ENCODE measurements at regions not wholly inside any gene's neighbourhood (a gene's known extent, or its start where the extent isn't known, plus 50 kb on each side); places are given as distances from the start of the nearest gene placed in this dataset.

GRCh38 chr12:94873734-94874517 is 129.6 kb downstream of the NDUFA12 start:
- peaks cover 58% of the 10 kb centered on the region for H3K27me3 ChIP-seq
- peaks cover 26% of the 10 kb centered on the region for H3K9me3 ChIP-seq
- peak overlapping the region; percentile 37; the same call in 1 of the 2 replicates for H3K4me2 ChIP-seq
- 0 out of 2 replicates have a peak, but pooled peaks cover 4% of the 10 kb centered on the region for H3K4me1 ChIP-seq
- H3K9ac ChIP-seq: no peak overlapping the region
- no peak for TF ChIP-seq Cebpa-rat (IDR thresholded peaks at IDR 0.05)
- no peak overlapping the region for H3K27ac ChIP-seq
- no peaks in the 10 kb centered on the region for H3K36me3 ChIP-seq
- H3K4me3 ChIP-seq: peak overlapping the region; percentile 39; the same call in 1 of the 2 replicates
- peaks cover 29% of the 10 kb centered on the region; the same call in 1 of the 2 replicates for H4K20me1 ChIP-seq

- TF ChIP-seq Cebpa-rat (IDR thresholded peaks at IDR 0.05): no peak
- Histone ChIP-seq H3K4me3 (peak overlapping the region; percentile 39; the same call in 1 of the 2 replicates), H3K9ac (no peak overlapping the region)
These were observed 130.3 kb downstream of the NDUFA12 start for GRCh38 chr12:94872971-94873733.

GRCh38 chr12:94872671-94872970 is 130.9 kb downstream of the NDUFA12 start:
- Histone ChIP-seq H3K27me3 (peaks cover 58% of the 10 kb centered on the region), H3K4me3 (no peak overlapping the region), H3K4me2 (no peak overlapping the region), H3K4me1 (0 out of 2 replicates have a peak, but pooled peaks cover 4% of the 10 kb centered on the region), H3K9ac (no peak overlapping the region), H3K36me3 (no peaks in the 10 kb centered on the region), H3K9me3 (peaks cover 26% of the 10 kb centered on the region), H3K27ac (no peak overlapping the region), H4K20me1 (peaks cover 29% of the 10 kb centered on the region; the same call in 1 of the 2 replicates)
- TF ChIP-seq Cebpa-rat (IDR thresholded peaks at IDR 0.05): no peak

More at GRCh38 chr12:94872971-94873733, 130.3 kb downstream of the NDUFA12 start:
- Histone ChIP-seq H4K20me1 (peaks cover 29% of the 10 kb centered on the region; the same call in 1 of the 2 replicates), H3K27ac (no peak overlapping the region), H3K36me3 (no peaks in the 10 kb centered on the region), H3K4me2 (peak overlapping the region; percentile 37; the same call in 1 of the 2 replicates), H3K27me3 (peaks cover 58% of the 10 kb centered on the region), H3K9me3 (peaks cover 26% of the 10 kb centered on the region), H3K4me1 (0 out of 2 replicates have a peak, but pooled peaks cover 4% of the 10 kb centered on the region)

- H3K27ac ChIP-seq: no peak overlapping the region
- H3K4me3 ChIP-seq: no peak overlapping the region
- H3K4me2 ChIP-seq: no peak overlapping the region
- no peaks in the 10 kb centered on the region for H3K36me3 ChIP-seq
- no peak overlapping the region for H3K9ac ChIP-seq
- peaks cover 58% of the 10 kb centered on the region for H3K27me3 ChIP-seq
- TF ChIP-seq Cebpa-rat (IDR thresholded peaks at IDR 0.05): no peak
- peaks cover 26% of the 10 kb centered on the region for H3K9me3 ChIP-seq
- H4K20me1 ChIP-seq: peaks cover 29% of the 10 kb centered on the region; the same call in 1 of the 2 replicates
- H3K4me1 ChIP-seq: 0 out of 2 replicates have a peak, but pooled peaks cover 4% of the 10 kb centered on the region
These were observed 131.4 kb downstream of the NDUFA12 start for GRCh38 chr12:94872007-94872653.

- H3K4me3 ChIP-seq: no peak overlapping the region
- 0 out of 2 replicates have a peak, but pooled peaks cover 4% of the 10 kb centered on the region for H3K4me1 ChIP-seq
- no peak overlapping the region for H3K9ac ChIP-seq
- H3K27ac ChIP-seq: no peak overlapping the region
- no peaks in the 10 kb centered on the region for H3K36me3 ChIP-seq
- no peak for TF ChIP-seq Cebpa-rat (IDR thresholded peaks at IDR 0.05)
- peaks cover 29% of the 10 kb centered on the region; the same call in 1 of the 2 replicates for H4K20me1 ChIP-seq
- H3K9me3 ChIP-seq: peaks cover 26% of the 10 kb centered on the region
- peaks cover 49% of the 10 kb centered on the region for H3K27me3 ChIP-seq
- no peak overlapping the region for H3K4me2 ChIP-seq
These were observed 133.0 kb downstream of the NDUFA12 start for GRCh38 chr12:94870511-94870910.

- H3K36me3 ChIP-seq: no peaks in the 10 kb centered on the region
- no peak overlapping the region for H3K4me3 ChIP-seq
- no peak overlapping the region for H3K27ac ChIP-seq
- H3K27me3 ChIP-seq: peaks cover 26% of the 10 kb centered on the region
- no peak overlapping the region for H3K9ac ChIP-seq
- peaks cover 7% of the 10 kb centered on the region for H3K9me3 ChIP-seq
- H3K4me2 ChIP-seq: no peak overlapping the region
- TF ChIP-seq Cebpa-rat (IDR thresholded peaks at IDR 0.05): no peak
- H3K4me1 ChIP-seq: no peaks in the 10 kb centered on the region
- peaks cover 11% of the 10 kb centered on the region; the same call in 1 of the 2 replicates for H4K20me1 ChIP-seq
These were observed 135.3 kb downstream of the NDUFA12 start for GRCh38 chr12:94868161-94868560.

- Histone ChIP-seq H3K27me3 (peaks cover 17% of the 10 kb centered on the region), H3K4me2 (no peak overlapping the region), H3K9ac (no peak overlapping the region), H3K36me3 (no peaks in the 10 kb centered on the region), H3K9me3 (no peaks in the 10 kb centered on the region), H3K4me1 (no peaks in the 10 kb centered on the region), H3K27ac (no peak overlapping the region), H3K4me3 (no peak overlapping the region), H4K20me1 (peaks cover 2% of the 10 kb centered on the region; the same call in 1 of the 2 replicates)
- no peak for TF ChIP-seq Cebpa-rat (IDR thresholded peaks at IDR 0.05)
These were observed 136.2 kb downstream of the NDUFA12 start for GRCh38 chr12:94867066-94867855.

- TF ChIP-seq Cebpa-rat (IDR thresholded peaks at IDR 0.05): no peak
- Histone ChIP-seq H3K27me3 (no peaks in the 10 kb centered on the region), H4K20me1 (no peaks in the 10 kb centered on the region), H3K4me2 (no peak overlapping the region), H3K9me3 (no peaks in the 10 kb centered on the region), H3K4me3 (no peak overlapping the region), H3K27ac (no peak overlapping the region), H3K4me1 (no peaks in the 10 kb centered on the region), H3K9ac (no peak overlapping the region), H3K36me3 (no peaks in the 10 kb centered on the region)
These were observed 138.5 kb downstream of the NDUFA12 start for GRCh38 chr12:94864987-94865386.
